Skeletal muscle cell (primary cell): ENCODE measurements at regions not wholly inside any gene's neighbourhood (a gene's known extent, or its start where the extent isn't known, plus 50 kb on each side); places are given as distances from the start of the nearest gene placed in this dataset.

Experiments
- DNase-seq: peaks from one replicate; pipeline ENCODE4 v3.0.0-alpha.2; 2010; ENCODE audit warnings: low read depth
- H3K4me3 ChIP-seq: 2 replicates; pipeline ENCODE4 v1.5.1; 2011; ENCODE audit warnings: low read depth, mild to moderate bottlenecking, control low read depth, low read length, moderate library complexity

DNA sequence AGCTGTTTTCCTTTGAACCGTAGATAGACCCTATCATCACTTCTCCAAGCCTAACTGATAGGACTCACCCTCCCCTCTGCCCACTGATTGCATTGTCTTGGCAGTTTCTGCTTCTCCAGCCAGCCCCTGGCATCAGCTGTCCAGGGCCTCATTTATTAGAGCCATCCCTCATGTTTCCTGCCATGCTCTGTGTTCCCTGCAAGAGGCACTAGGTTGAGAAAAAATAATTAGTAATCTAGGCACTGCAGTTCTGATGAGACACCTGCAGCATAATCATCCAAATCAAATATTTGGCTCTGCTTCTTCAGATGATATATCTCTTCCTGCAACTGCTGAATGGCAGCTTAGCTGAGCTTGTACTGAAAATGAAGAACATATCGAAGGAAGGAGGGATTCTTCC, 303.0 kb upstream of the TLE4 start:
- no peak overlapping the region for H3K4me3 ChIP-seq
- no peak for DNase-seq

GRCh38 chr9:79273311-79273710, 298.5 kb upstream of the TLE4 start:
- no peak for DNase-seq
- H3K4me3 ChIP-seq, result no peak overlapping the region

GRCh38 chr9:79279356-79279755, 292.4 kb upstream of the TLE4 start:
- no peak for DNase-seq
- no peak overlapping the region for H3K4me3 ChIP-seq

DNA sequence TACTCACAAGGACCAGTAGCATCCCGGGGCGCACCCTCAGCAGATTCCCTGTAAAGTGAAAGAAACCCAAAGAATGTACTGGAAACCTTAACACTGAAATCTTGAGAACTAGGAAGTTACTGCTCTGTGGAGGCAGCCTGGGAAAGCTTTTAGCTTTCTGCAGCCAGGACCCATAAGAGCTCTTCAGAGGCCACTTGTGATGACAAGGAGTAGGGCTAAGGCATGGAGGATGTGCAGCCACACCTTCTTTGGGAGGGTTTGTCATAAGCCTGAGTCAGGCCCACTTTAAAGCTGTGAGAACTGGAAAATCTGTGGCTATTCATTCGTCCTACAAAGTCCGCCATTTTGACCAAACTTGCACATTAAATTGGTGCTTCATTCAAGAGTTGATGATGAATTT, 291.1 kb upstream of the TLE4 start:
- H3K4me3 ChIP-seq, result no peak overlapping the region
- DNase-seq, result no peak

GRCh38 chr9:79284081-79284480, 287.7 kb upstream of the TLE4 start:
- no peak for DNase-seq
- H3K4me3 ChIP-seq, result no peak overlapping the region

DNA sequence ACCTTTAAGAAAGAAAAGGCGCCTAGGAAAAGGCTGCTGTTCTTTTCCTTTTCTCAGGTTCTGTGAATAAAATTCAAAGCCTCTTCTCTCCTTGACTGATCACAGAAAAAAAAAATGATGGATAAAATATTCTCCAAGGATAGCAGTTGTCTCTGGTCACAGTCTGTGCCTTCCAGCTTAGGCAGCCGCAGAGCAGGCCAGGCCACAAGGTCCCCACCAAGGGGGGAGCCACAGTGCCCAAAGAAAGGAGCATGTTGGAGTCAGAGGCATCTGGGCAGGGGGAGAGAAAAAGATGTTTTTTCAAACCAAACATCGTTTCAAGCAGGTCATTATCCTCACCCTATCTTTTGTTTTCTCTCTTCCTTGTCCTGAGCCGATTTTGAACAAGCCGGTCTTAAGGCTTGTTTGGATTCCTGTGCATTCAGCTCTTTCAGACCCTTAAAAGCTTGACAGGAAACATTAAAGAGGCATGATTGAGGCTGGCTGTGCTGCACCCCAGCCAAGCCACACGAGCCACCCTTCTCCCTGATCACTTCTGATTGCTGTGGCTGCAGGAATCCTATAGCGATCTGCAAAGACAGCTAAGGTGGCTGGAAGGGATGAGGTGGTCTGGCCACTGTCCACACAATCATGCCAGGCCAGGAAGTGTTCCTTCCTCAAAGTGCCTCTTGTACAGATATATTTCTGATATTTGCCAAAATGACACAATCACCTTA, 284.6 kb upstream of the TLE4 start:
- no peak for DNase-seq
- no peak overlapping the region for H3K4me3 ChIP-seq

GRCh38 chr9:79287708-79288290, 284.0 kb upstream of the TLE4 start:
- H3K4me3 ChIP-seq, result no peak overlapping the region
- no peak for DNase-seq

DNA sequence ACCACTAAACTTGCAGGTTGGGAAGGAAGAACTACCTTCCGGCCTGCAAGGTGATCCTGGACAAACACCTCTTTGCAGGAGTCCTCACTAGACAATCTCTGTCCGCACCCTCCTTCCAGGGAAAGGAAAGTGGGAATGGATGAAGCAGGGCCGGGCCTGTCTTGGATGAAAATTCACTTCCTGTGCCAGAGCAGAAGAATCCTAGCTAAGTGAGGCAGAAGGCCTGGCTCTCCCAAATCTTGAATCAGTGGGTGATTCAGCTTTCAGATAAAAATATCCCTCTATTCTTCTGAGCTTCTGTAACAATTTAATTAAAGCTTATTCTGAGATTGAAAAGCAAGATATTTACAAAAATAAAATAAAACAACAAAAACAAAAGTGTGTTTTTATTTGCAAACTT, 281.9 kb upstream of the TLE4 start:
- DNase-seq, result no peak
- no peak overlapping the region for H3K4me3 ChIP-seq

DNA sequence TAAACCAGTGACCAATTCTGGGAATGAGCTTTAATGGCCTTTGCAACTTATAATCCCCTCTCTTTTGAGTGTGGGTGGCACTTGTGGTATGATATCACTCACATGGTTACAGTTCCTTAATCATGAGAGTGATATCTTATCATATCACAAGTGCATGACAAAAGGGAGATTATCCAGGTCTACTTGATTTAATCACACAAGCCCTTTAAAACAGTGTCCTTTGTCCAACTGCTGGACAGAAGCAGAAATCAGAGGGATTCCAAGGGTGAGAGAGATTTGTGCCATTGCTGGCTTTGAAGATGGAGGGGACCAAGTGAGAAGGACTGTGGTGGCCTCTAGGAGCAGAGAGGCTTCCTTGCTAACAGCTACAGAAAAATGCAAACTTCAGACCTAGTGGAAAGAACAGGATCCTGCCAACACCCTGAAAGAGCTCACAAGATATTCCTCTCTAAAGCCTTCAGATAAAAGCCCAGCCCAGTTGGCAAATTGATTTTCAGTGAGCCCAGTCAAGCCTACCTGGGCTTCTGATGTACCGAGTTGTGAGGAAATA, 279.0 kb upstream of the TLE4 start:
- H3K4me3 ChIP-seq, result no peak overlapping the region
- DNase-seq, result no peak

GRCh38 chr9:79300068-79300467, 271.7 kb upstream of the TLE4 start:
- no peak for DNase-seq
- H3K4me3 ChIP-seq, result no peak overlapping the region

DNA sequence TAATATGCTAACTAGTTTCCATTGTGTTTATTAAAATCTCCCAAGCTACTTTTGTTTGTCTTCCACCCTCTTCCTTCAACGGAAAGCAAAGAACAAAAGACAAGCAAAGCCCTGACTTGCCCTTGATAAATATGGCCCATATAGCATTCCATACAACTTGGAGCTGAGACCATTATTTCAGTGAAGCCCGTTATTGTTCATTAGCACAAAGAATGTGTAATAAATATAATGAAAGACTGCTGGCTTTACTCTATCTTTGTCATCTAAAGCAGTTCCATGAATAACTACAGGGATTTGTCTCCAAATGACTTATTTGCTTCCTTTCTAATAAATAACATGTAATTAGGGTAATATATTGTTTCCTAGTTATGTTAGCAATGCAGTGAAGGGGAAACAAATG, 270.7 kb upstream of the TLE4 start:
- no peak overlapping the region for H3K4me3 ChIP-seq
- no peak for DNase-seq

GRCh38 chr9:79301551-79302391, 270.0 kb upstream of the TLE4 start:
- no peak overlapping the region for H3K4me3 ChIP-seq
- no peak for DNase-seq

- DNase-seq, result no peak
These were observed 269.2 kb upstream of the TLE4 start for GRCh38 chr9:79302569-79302968.

DNA sequence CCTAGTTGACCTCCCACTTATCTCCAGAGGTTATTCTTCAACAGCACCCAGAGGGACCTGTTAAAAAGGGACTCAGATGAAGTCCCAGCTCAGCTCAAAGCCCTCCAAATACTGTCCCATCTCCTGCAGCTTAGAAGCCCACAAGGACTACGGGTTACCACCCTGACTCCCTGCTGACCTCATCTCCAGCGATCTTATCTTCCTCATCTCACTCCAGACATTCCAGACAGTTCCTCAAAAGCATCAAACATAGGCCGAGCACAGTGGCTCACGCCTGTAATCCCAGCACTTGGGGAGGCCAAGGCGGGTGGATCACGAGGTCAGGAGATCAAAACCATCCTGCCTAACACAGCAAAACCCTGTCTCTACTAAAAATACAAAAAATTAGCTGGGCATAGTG, 263.8 kb upstream of the TLE4 start:
- H3K4me3 ChIP-seq, result no peak overlapping the region
- DNase-seq, result no peak

More at GRCh38 chr9:79302569-79302968, 269.2 kb upstream of the TLE4 start:
- no peak overlapping the region for H3K4me3 ChIP-seq

DNA sequence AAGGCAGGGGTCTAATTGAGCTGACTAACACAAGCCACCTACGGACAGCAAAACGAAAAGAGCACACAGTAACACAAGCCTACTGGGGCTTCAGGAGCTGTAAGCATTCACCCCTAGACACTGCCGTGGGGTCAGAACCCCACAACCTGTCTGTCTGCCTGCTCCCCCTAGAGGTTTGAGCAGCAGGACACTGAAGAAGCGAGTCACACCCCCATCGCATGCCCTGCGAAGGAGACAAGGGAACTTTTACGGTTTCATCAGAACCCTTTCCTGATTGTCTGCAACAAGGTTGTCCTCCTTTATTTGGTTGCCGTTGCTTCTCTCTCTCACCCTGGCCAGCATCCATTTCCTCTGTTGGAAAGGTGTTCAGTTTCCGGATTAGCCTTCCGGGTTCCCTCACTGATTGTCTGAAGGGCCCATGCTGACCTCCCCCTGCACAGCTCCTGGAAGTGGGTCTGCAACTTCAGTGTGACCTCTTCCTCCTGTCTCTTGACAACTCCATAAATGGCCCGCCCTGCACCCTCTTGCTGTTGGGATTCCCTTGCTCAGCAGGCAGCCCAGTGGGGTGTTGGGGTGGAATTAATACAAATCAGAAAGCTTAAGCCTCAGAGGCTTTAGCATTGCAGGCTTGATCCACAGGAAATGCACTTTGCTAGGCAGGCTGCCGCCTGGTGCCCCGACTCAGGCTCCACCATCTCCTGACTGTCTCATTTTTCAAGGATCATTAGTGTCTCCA, 258.9 kb upstream of the TLE4 start:
- H3K4me3 ChIP-seq, result no peak overlapping the region
- no peak for DNase-seq

DNA sequence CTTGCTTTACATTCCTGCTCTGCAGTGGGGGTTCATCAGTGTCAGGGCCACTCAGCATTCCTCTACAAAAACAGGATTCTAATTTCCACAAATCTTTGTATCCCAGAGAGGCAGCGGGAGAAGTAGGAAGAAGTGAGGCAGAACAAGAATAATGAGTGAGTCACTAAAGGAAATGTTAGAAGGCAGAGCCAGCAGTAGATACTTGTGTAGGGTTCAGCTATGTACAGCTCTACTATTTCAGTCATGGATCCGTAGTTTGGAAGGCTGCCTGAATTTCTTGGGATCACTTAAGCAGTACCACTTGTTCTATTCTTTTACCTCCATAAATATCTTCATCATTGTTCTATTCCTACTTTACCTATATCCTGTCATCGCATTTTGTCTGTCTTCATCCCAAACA, 246.3 kb upstream of the TLE4 start:
- no peak for DNase-seq

DNA sequence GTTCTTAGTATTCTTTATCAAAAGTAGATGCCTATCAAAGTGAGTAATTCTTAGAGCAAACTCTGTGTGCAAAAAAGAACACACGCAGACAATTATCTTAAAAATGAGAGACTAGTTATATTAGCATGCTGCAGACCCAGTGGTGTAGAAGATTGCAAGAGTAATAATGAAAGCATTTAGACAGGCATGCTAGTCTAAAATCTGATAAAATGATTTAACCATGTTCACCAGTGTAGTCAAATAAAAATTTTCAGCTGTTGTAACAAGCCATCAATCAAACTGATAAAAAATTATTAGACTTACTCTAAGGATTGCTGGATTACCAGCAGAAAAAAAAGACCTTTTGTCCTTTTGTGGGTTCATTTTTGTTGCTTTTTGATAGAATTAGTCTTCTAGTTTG, 241.9 kb upstream of the TLE4 start:
- no peak overlapping the region for H3K4me3 ChIP-seq
- DNase-seq, result no peak

More for the DNA sequence above, 246.3 kb upstream of the TLE4 start:
- no peak overlapping the region for H3K4me3 ChIP-seq

DNA sequence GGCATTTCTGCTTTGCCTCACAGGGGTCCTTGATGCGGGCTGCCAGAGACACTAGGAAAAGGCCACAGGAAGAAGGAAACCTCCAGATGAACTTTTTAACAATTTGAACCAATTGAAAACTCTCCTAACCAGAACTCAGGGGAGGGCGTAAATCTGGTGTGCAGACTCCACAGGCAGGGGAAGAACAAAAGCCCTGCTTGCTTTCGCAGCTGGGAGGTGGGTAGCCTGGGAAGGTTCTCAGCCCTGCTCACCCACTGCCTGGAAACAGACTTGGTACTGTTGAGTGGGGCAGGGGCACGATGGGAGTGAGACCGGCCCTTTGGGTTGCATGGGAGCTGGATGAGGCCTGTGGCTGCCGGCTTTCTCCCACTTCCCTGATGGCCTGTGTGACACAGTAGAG, 237.8 kb upstream of the TLE4 start:
- no peak for DNase-seq
- H3K4me3 ChIP-seq, result no peak overlapping the region

GRCh38 chr9:79334711-79335110, 237.1 kb upstream of the TLE4 start:
- DNase-seq, result no peak
- no peak overlapping the region for H3K4me3 ChIP-seq

DNA sequence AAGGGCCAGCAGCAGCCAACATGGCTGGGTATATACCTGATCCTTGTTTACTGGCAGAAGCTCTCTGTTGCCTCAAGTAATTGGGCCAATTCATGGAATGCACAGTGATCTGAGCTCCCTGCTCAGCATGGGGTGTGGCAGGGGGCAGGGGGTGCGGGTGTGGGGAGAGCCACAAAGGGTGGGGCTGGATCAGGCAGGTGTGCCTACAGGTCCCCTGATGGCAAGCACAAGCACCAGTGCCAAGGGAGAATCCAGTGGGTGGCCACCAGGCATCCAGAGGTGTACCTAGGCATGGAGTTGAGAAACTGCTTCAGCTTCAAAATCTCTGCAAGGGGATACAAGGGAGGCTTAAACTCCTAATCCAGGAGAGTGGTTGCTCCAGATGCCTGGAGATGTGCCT, 235.8 kb upstream of the TLE4 start:
- no peak overlapping the region for H3K4me3 ChIP-seq
- DNase-seq, result no peak
